Brain microvascular endothelial cell (primary cell): ENCODE measurements at regions not wholly inside any gene's neighbourhood (a gene's known extent, or its start where the extent isn't known, plus 50 kb on each side); places are given as distances from the start of the nearest gene placed in this dataset.

Source experiments
- DNase-seq: peaks from one replicate; pipeline ENCODE4 v3.0.0-alpha.2; 2020
- H3K27ac ChIP-seq: fragments of 250-450 bp; sonication (Bioruptor Pico); 2 replicates; pipeline ENCODE4 v1.5.1; 2020; ENCODE audit warnings: mild to moderate bottlenecking, moderate library complexity
- H3K27me3 ChIP-seq: fragments of 250-450 bp; sonication (Bioruptor Pico); replicated peaks from 2 replicates; pipeline ENCODE4 v1.5.1; 2020; ENCODE audit warnings: mild to moderate bottlenecking
- H3K36me3 ChIP-seq: fragments of 250-450 bp; sonication (Bioruptor Pico); replicated peaks from 2 replicates; pipeline ENCODE4 v1.5.1; 2020; ENCODE audit warnings: mild to moderate bottlenecking
- H3K4me3 ChIP-seq: 2 replicates; pipeline ENCODE4 v1.5.1; 2011; ENCODE audit warnings: low read depth, mild to moderate bottlenecking, control low read depth, low read length, moderate library complexity
- CTCF ChIP-seq: IDR thresholded peaks from 2 replicates; pipeline ENCODE4 v1.5.1; 2011; ENCODE audit warnings: low read depth, mild to moderate bottlenecking, moderate library complexity, low read length, control low read depth, inconsistent platforms; ENCODE audit errors: missing control alignments
- in situ Hi-C: cut with HindIII; loops from 2 replicates; pipeline ENCODE4 v1.10.0; 2017; ENCODE audit warnings: low sequenced_read_pairs, low pct_ligation_motif_present

GRCh38 chr21:29407571-29407970, 108.8 kb downstream of the BACH1 start:
- no peak overlapping the region for H3K4me3 ChIP-seq
- H3K27me3 ChIP-seq, result no peaks in the 10 kb centered on the region
- H3K36me3 ChIP-seq, result no peaks in the 10 kb centered on the region
- no peak overlapping the region for H3K27ac ChIP-seq
- TF ChIP-seq CTCF, result no peak
- DNase-seq, result no peak
- in situ Hi-C loops, result no loop called here

DNA sequence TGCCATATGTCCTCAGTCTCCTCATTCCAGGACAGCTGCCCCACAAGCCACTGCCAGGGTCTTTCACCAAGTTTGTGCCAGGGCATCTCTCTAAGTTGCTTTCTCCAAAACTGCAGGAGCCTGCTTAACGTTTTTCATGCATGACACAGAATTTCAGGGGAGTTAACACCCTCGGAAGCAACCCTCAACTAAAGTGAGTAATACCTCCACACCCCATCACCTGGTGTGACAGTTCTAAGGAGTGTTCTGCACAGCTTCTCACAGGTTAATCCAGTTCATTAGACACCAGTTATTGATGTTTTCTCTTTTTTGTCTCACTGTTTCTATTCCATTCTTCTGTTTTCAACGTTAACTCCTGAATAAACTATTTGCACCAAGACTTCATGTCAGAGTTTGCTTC, 115.0 kb downstream of the BACH1 start:
- in situ Hi-C loops, result no loop called here
- H3K27ac ChIP-seq, result no peak overlapping the region
- no peaks in the 10 kb centered on the region for H3K36me3 ChIP-seq
- no peaks in the 10 kb centered on the region for H3K27me3 ChIP-seq
- no peak for DNase-seq
- no peak for TF ChIP-seq CTCF
- H3K4me3 ChIP-seq, result no peak overlapping the region

DNA sequence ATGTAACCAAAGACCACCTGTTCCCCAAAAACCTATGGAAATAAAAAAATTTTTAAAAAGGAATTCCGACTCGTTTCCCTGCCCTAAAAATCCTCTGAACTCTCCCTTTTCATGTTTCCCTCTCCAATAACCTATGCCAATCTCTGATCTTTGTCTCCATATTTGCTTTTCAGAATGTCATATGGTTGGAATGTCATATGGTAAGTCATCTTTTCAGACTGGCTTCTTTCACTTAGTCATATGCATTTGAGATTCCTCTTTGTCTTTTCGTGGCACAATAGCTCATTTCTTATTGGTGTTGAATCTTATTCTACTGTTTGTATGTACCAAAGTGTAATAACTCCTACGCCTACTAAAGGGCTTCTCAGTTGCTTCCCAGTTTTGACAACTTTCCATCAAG, 117.5 kb downstream of the BACH1 start:
- no peak overlapping the region for H3K4me3 ChIP-seq
- no peak for TF ChIP-seq CTCF
- H3K27ac ChIP-seq, result no peak overlapping the region
- in situ Hi-C loops, result no loop called here
- no peak for DNase-seq
- no peaks in the 10 kb centered on the region for H3K36me3 ChIP-seq
- H3K27me3 ChIP-seq, result no peaks in the 10 kb centered on the region

GRCh38 chr21:29418813-29419212, 120.1 kb downstream of the BACH1 start:
- Histone ChIP-seq H3K4me3 (no peak overlapping the region), H3K36me3 (no peaks in the 10 kb centered on the region), H3K27me3 (no peaks in the 10 kb centered on the region), H3K27ac (no peak overlapping the region)
- no peak for DNase-seq
- in situ Hi-C loops, result no loop called here
- no peak for TF ChIP-seq CTCF

DNA sequence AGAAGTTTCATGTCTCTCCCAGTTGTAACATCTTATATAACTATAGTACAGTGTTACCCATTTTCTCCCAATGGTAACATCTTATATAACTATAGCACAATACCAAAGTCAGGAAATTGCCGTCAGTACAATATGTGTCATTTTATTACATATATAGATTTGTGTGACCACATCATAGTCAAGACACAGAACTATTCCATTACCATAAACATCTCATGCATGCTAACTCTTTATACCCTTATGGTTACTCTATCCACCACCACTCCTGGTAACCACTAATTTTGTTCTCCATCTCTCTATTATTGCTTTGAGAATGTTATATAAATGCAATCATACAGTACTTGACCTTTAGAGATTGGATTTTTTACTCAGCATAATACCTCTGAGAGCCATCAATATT, 120.7 kb downstream of the BACH1 start:
- no peak for TF ChIP-seq CTCF
- in situ Hi-C loops, result no loop called here
- no peaks in the 10 kb centered on the region for H3K27me3 ChIP-seq
- no peak overlapping the region for H3K4me3 ChIP-seq
- no peaks in the 10 kb centered on the region for H3K36me3 ChIP-seq
- no peak overlapping the region for H3K27ac ChIP-seq
- DNase-seq, result no peak

DNA sequence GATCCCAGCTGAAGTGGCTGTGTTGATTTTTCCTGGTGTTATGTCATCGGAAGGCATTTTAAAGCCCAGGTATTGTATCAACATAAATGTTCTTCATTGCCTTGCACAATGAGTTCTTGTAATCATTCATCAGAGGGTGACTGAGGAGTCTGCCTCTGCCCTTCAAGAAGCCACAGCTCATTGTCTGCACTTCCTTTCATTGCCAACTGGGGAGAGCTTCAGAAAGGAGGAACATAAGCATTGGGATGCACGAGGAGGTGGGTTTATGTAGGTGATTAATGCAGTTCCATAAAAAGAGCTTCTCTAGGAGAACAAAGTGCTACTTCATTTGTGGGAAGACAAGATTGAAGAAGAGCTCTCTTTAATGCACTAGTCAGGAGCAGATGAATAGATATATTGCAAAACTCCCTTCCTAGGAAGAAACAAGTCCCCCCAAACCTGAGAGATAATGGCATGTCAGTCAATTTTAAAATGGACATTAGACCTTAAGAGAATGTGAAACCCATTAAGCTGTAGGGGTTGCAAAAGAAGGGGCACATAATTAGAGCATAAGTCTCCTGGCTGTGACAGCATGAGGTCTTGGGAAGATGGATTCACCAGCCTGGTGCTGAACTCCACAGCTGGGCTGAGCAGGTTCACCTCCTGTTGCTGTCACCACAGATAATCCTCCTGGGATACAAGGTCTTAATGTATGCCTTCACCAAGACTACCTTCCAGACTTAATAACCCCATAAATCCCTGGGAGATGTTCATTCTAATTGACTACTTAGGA, 124.6 kb downstream of the BACH1 start:
- TF ChIP-seq CTCF, result no peak
- H3K36me3 ChIP-seq, result no peaks in the 10 kb centered on the region
- H3K27ac ChIP-seq, result no peak overlapping the region
- H3K4me3 ChIP-seq, result no peak overlapping the region
- in situ Hi-C loops, result no loop called here
- no peak for DNase-seq
- no peaks in the 10 kb centered on the region for H3K27me3 ChIP-seq
